Panc1 (cell line): ENCODE measurements at regions not wholly inside any gene's neighbourhood (a gene's known extent, or its start where the extent isn't known, plus 50 kb on each side); places are given as distances from the start of the nearest gene placed in this dataset.

ENCODE experiments used
- ATAC-seq: fragments of 200-7000 bp; cut with Tn5 transposase; 2 replicates; pipeline ENCODE4 v1.9.1; 2020; ENCODE audit warnings: mild to moderate bottlenecking, moderate library complexity
- BruUV-seq: library from RNA; stranded (reverse); fragments of 400-500 nt; replicated peaks from 2 replicates; lab custom pipeline; 2021; lab: Mats Ljungman, UMichigan
- CTCF ChIA-PET: fragments of 300-600 bp; sonication (Branson Sonifier 250); formaldehyde crosslinking; loops from one replicate; lab custom pipeline; 2022; ENCODE audit warnings: antibody characterized with exemption; lab: Charles Lee
- POLR2A ChIA-PET: fragments of 300-600 bp; sonication (Branson Sonifier 250); formaldehyde crosslinking; loops from one replicate; lab custom pipeline; 2022; ENCODE audit warnings: antibody characterized with exemption; lab: Charles Lee
- DNase-seq: peaks from one replicate; pipeline ENCODE4 v3.0.0-alpha.2; 2010; ENCODE audit warnings: low read depth, low spot score
- H3K27ac ChIP-seq: 2 replicates; pipeline ENCODE4 v1.5.1; 2011; ENCODE audit warnings: mild to moderate bottlenecking, low read length, inconsistent platforms
- H3K27me3 ChIP-seq: fragments of 200-500 bp; sonication (Bioruptor generic); 2 replicates; pipeline ENCODE4 v1.6.0; 2014; ENCODE audit warnings: low read length, inconsistent platforms; ENCODE audit not compliant: control insufficient read depth, insufficient read depth
- H3K36me3 ChIP-seq: fragments of 200-500 bp; sonication (Bioruptor generic); 2 replicates; pipeline ENCODE4 v1.5.1; 2014; ENCODE audit warnings: inconsistent platforms, mild to moderate bottlenecking, low read length, moderate library complexity; ENCODE audit not compliant: control insufficient read depth, insufficient read depth
- H3K4me1 ChIP-seq: 2 replicates; pipeline ENCODE4 v1.5.1; 2011; ENCODE audit warnings: inconsistent platforms, mild to moderate bottlenecking, low read length, moderate library complexity; ENCODE audit not compliant: control insufficient read depth, insufficient read depth
- H3K4me3 ChIP-seq, 2 experiments: 2 replicates each; pipeline ENCODE4 v1.5.1; 2011 to 2012; ENCODE audit warnings: low read depth in 2 of 2, low read length in 2 of 2, mild to moderate bottlenecking in 2 of 2, inconsistent platforms in 1 of 2, moderate library complexity in 1 of 2
- H3K9me3 ChIP-seq: fragments of 200-500 bp; sonication (Bioruptor generic); 2 replicates; pipeline ENCODE4 v1.5.1; 2014; ENCODE audit warnings: low read depth, mild to moderate bottlenecking, inconsistent platforms, low read length, moderate library complexity; ENCODE audit not compliant: control insufficient read depth, insufficient read depth
- POLR2AphosphoS5 ChIP-seq: IDR thresholded peaks from 2 replicates; pipeline ENCODE4 v1.6.1; 2012; ENCODE audit warnings: mild to moderate bottlenecking, low read depth, low read length, moderate library complexity
- SIN3A ChIP-seq: IDR thresholded peaks from 2 replicates; pipeline ENCODE4 v1.6.1; 2012; ENCODE audit warnings: low read depth, mild to moderate bottlenecking, low read length, moderate library complexity, borderline replicate concordance; ENCODE audit not compliant: insufficient read depth
- TCF7L2 ChIP-seq: IDR thresholded peaks from 2 replicates; pipeline ENCODE4 v1.6.1; 2011; ENCODE audit warnings: mild to moderate bottlenecking, low read depth, low read length, inconsistent platforms
- in situ Hi-C: cut with HindIII; loops from 2 replicates; pipeline ENCODE4 v1.10.0; 2016; ENCODE audit warnings: low sequenced_read_pairs, low pct_unique_long_range_greater_than_20kb
- intact Hi-C: fragments of 100-400 bp; cut with micrococcal nuclease; formaldehyde crosslinking; loops from one replicate; pipeline ENCODE4 v1.10.0; 2022; ENCODE audit not compliant: unreplicated experiment
- TF ChIP-seq, protein P1 (sequence below): fragments of 450-650 bp; IDR thresholded peaks from 2 replicates; pipeline ENCODE4 v1.5.1; 2017; ENCODE audit warnings: mild to moderate bottlenecking
- TF ChIP-seq, protein P2 (sequence below), 2 experiments: IDR thresholded peaks; 2 replicates each; pipeline ENCODE4 v1.6.1; 2011 to 2012; ENCODE audit warnings: low read depth in 2 of 2, control low read depth in 1 of 2, low read length in 1 of 2, mild to moderate bottlenecking in 1 of 2, moderate library complexity in 1 of 2; ENCODE audit not compliant: insufficient read depth in 1 of 2

GRCh38 chr15:70578196-70578595 is 185.2 kb downstream of the UACA start:
- CTCF ChIA-PET = no interaction called here
- intact Hi-C loops (no loop called here), in situ Hi-C loops (no loop called here)
- DNase-seq (no peak), ATAC-seq (no peak)
- Histone ChIP-seq H3K36me3 (no peaks in the 10 kb centered on the region), H3K27me3 (no peaks in the 10 kb centered on the region), H3K27ac (no peak overlapping the region), H3K4me1 (peaks cover 3% of the 10 kb centered on the region; the same call in 1 of the 2 replicates), H3K4me3 (no peak overlapping the region), H3K9me3 (no peaks in the 10 kb centered on the region)
- TF ChIP-seq, protein P1, sequence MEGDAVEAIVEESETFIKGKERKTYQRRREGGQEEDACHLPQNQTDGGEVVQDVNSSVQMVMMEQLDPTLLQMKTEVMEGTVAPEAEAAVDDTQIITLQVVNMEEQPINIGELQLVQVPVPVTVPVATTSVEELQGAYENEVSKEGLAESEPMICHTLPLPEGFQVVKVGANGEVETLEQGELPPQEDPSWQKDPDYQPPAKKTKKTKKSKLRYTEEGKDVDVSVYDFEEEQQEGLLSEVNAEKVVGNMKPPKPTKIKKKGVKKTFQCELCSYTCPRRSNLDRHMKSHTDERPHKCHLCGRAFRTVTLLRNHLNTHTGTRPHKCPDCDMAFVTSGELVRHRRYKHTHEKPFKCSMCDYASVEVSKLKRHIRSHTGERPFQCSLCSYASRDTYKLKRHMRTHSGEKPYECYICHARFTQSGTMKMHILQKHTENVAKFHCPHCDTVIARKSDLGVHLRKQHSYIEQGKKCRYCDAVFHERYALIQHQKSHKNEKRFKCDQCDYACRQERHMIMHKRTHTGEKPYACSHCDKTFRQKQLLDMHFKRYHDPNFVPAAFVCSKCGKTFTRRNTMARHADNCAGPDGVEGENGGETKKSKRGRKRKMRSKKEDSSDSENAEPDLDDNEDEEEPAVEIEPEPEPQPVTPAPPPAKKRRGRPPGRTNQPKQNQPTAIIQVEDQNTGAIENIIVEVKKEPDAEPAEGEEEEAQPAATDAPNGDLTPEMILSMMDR = no peak
- TF ChIP-seq SIN3A = no peak
- TF ChIP-seq TCF7L2 = no peak
- TF ChIP-seq POLR2AphosphoS5 = no peak
- TF ChIP-seq, protein P2, sequence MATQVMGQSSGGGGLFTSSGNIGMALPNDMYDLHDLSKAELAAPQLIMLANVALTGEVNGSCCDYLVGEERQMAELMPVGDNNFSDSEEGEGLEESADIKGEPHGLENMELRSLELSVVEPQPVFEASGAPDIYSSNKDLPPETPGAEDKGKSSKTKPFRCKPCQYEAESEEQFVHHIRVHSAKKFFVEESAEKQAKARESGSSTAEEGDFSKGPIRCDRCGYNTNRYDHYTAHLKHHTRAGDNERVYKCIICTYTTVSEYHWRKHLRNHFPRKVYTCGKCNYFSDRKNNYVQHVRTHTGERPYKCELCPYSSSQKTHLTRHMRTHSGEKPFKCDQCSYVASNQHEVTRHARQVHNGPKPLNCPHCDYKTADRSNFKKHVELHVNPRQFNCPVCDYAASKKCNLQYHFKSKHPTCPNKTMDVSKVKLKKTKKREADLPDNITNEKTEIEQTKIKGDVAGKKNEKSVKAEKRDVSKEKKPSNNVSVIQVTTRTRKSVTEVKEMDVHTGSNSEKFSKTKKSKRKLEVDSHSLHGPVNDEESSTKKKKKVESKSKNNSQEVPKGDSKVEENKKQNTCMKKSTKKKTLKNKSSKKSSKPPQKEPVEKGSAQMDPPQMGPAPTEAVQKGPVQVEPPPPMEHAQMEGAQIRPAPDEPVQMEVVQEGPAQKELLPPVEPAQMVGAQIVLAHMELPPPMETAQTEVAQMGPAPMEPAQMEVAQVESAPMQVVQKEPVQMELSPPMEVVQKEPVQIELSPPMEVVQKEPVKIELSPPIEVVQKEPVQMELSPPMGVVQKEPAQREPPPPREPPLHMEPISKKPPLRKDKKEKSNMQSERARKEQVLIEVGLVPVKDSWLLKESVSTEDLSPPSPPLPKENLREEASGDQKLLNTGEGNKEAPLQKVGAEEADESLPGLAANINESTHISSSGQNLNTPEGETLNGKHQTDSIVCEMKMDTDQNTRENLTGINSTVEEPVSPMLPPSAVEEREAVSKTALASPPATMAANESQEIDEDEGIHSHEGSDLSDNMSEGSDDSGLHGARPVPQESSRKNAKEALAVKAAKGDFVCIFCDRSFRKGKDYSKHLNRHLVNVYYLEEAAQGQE (IDR thresholded peaks at IDR 0.05; ENCODE audit: insufficient read depth in 1 of 2, low read depth in 2 of 2, low read length in 1 of 2) = no peak
- POLR2A ChIA-PET = interaction anchor here (0.5 kb wide), 1 partner anchor 486 kb away, joined by 3 read pairs; no protein-coding TSS in a partner anchor
- no TSS peak for BruUV-seq

- intact Hi-C loops = no loop called here
- ChIA-PET CTCF (interaction anchor here (0.6 kb wide), 1 partner anchor 52 kb away, joined by 3 read pairs; no protein-coding TSS in a partner anchor), POLR2A (no interaction called here)
- Histone ChIP-seq H3K27ac (no peak overlapping the region), H3K9me3 (no peaks in the 10 kb centered on the region), H3K4me1 (no peaks in the 10 kb centered on the region), H3K4me3 (no peak overlapping the region), H3K27me3 (no peaks in the 10 kb centered on the region), H3K36me3 (no peaks in the 10 kb centered on the region)
- DNase-seq (no peak), ATAC-seq (no peak)
- BruUV-seq = no TSS peak
- in situ Hi-C loops = no loop called here
- no peak for TF ChIP-seq POLR2AphosphoS5
These were observed 186.7 kb downstream of the UACA start for GRCh38 chr15:70576696-70577095.

GRCh38 chr15:70576276-70576675 is 187.1 kb downstream of the UACA start:
- CTCF ChIA-PET = no interaction called here
- no peak overlapping the region for H3K4me3 ChIP-seq
- no peak for DNase-seq
- no peaks in the 10 kb centered on the region for H3K36me3 ChIP-seq
- POLR2A ChIA-PET = interaction anchor here (0.6 kb wide), 1 partner anchor 9 kb away, joined by 3 read pairs; no protein-coding TSS in a partner anchor
- in situ Hi-C loops = no loop called here
- H3K27me3 ChIP-seq = no peaks in the 10 kb centered on the region
- no peaks in the 10 kb centered on the region for H3K9me3 ChIP-seq
- no peak for ATAC-seq
- H3K4me1 ChIP-seq = no peaks in the 10 kb centered on the region
- TF ChIP-seq TCF7L2 (no peak), SIN3A (no peak)
- H3K27ac ChIP-seq = no peak overlapping the region
- intact Hi-C loops = no loop called here
- no TSS peak for BruUV-seq
